SK-N-SH (cell line): ENCODE measurements at regions not wholly inside any gene's neighbourhood (a gene's known extent, or its start where the extent isn't known, plus 50 kb on each side); places are given as distances from the start of the nearest gene placed in this dataset.

Experiments
- CTCF ChIA-PET: fragments of 300-600, 350-600 bp; formaldehyde crosslinking; extraction: SDS; loops from one replicate; lab custom pipeline; 2021; lab: Yijun Ruan, JAX
- POLR2A ChIA-PET: fragments of 350-600 bp; sonication (Branson Sonifier 250); formaldehyde crosslinking; extraction: SDS; loops from one replicate; lab custom pipeline; 2020; ENCODE audit warnings: antibody characterized with exemption, inconsistent platforms; lab: Yijun Ruan, JAX
- DNase-seq: peaks from one replicate; pipeline ENCODE4 v3.0.0; 2012
- H2AFZ ChIP-seq: fragments of 200-600 bp; sonication (generic); 2 replicates; pipeline ENCODE4 v1.8.1; 2016; ENCODE audit warnings: antibody characterized with exemption, mild to moderate bottlenecking, low read depth
- H3F3A ChIP-seq: fragments of 200-600 bp; sonication (generic); replicated peaks from 2 replicates; pipeline ENCODE3; 2016; ENCODE audit warnings: antibody characterized with exemption, mild to moderate bottlenecking; ENCODE audit not compliant: insufficient read depth
- H3K27ac ChIP-seq, 2 experiments: fragments of 200-500 bp in 1 of 2; fragments of 200-600 bp in 1 of 2; sonication (Bioruptor generic) in 1 of 2; sonication (generic), shearing (Covaris generic) in 1 of 2; 2 replicates each; pipeline versions ENCODE4 v1.5.1 to v1.6.1; 2014 to 2016; ENCODE audit warnings: low read depth in 2 of 2, inconsistent platforms in 1 of 2, low read length in 1 of 2, mild to moderate bottlenecking in 1 of 2, mixed read lengths in 1 of 2
- H3K27me3 ChIP-seq: fragments of 200-600 bp; sonication (generic), shearing (Covaris generic); 2 replicates; pipeline ENCODE4 v1.6.1; 2016; ENCODE audit warnings: mixed run types; ENCODE audit not compliant: insufficient read depth
- H3K36me3 ChIP-seq, 2 experiments: fragments of 200-500 bp in 1 of 2; fragments of 200-600 bp in 1 of 2; sonication (Bioruptor generic) in 1 of 2; sonication (generic) in 1 of 2; replicated peaks in 1 of 2; 2 replicates each; pipeline versions ENCODE3 to v1.5.1; 2014 to 2016; ENCODE audit warnings: low read length in 1 of 2, mild to moderate bottlenecking in 1 of 2; ENCODE audit not compliant: insufficient read depth in 2 of 2, control insufficient read depth in 1 of 2
- H3K4me1 ChIP-seq, 2 experiments: fragments of 200-500 bp in 1 of 2; fragments of 200-600 bp in 1 of 2; sonication (Bioruptor generic) in 1 of 2; sonication (generic), shearing (Covaris generic) in 1 of 2; 2 replicates each; pipeline versions ENCODE4 v1.5.1 to v1.6.1; 2014 to 2016; ENCODE audit warnings: low read depth in 1 of 2, low read length in 1 of 2, mixed run types in 1 of 2; ENCODE audit not compliant: insufficient read depth in 2 of 2, control insufficient read depth in 1 of 2
- H3K4me2 ChIP-seq: fragments of 200-600 bp; sonication (generic), shearing (Covaris generic); 2 replicates; pipeline ENCODE4 v1.6.1; 2017; ENCODE audit warnings: mixed run types
- H3K4me3 ChIP-seq, 2 experiments: fragments of 200-500 bp in 1 of 2; fragments of 200-600 bp in 1 of 2; sonication (Bioruptor generic) in 1 of 2; sonication (generic), shearing (Covaris generic) in 1 of 2; 2 replicates each; pipeline versions ENCODE4 v1.5.1 to v1.8.1; 2014 to 2016; ENCODE audit warnings: low read depth in 2 of 2, inconsistent platforms in 1 of 2, low read length in 1 of 2, mild to moderate bottlenecking in 1 of 2, mixed read lengths in 1 of 2, moderate library complexity in 1 of 2
- H3K79me2 ChIP-seq: fragments of 200-600 bp; sonication (generic); 2 replicates; pipeline ENCODE4 v1.8.1; 2017; ENCODE audit warnings: mild to moderate bottlenecking; ENCODE audit not compliant: insufficient read depth
- H3K9ac ChIP-seq: fragments of 200-600 bp; sonication (generic); 2 replicates; pipeline ENCODE4 v1.6.1; 2017; ENCODE audit warnings: mixed run types
- H3K9me2 ChIP-seq: fragments of 200-600 bp; sonication (generic); 2 replicates; pipeline ENCODE4 v1.6.1; 2017; ENCODE audit warnings: mixed run types
- H3K9me3 ChIP-seq: fragments of 200-600 bp; sonication (generic); 2 replicates; pipeline ENCODE4 v1.6.1; 2017; ENCODE audit warnings: mixed run types, mild to moderate bottlenecking, moderate library complexity
- H4K20me1 ChIP-seq: fragments of 200-600 bp; sonication (generic); 2 replicates; pipeline ENCODE4 v1.6.1; 2017; ENCODE audit warnings: mild to moderate bottlenecking, mixed run types; ENCODE audit not compliant: insufficient read depth
- MEF2A ChIP-seq: IDR thresholded peaks from 2 replicates; pipeline ENCODE4 v1.4.0; 2012; ENCODE audit warnings: low read depth, borderline replicate concordance
- NFIC ChIP-seq: IDR thresholded peaks from 2 replicates; pipeline ENCODE4 v1.4.0; 2012; ENCODE audit warnings: borderline replicate concordance
- NRF1 ChIP-seq: IDR thresholded peaks from 2 replicates; pipeline ENCODE4 v1.6.1; 2012; ENCODE audit warnings: low read depth, mild to moderate bottlenecking, low read length
- POLR2AphosphoS5 ChIP-seq: IDR thresholded peaks from 2 replicates; pipeline ENCODE4 v1.6.1; 2012; ENCODE audit warnings: low read depth, low read length
- RAD21 ChIP-seq: IDR thresholded peaks from 2 replicates; pipeline ENCODE4 v1.6.1; 2012; ENCODE audit warnings: mild to moderate bottlenecking, low read length
- RFX5 ChIP-seq: IDR thresholded peaks from 2 replicates; pipeline ENCODE4 v1.6.1; 2012; ENCODE audit warnings: mild to moderate bottlenecking, improper control_type of control experiment, low read length
- SIN3A ChIP-seq: IDR thresholded peaks from 2 replicates; pipeline ENCODE4 v1.6.1; 2012; ENCODE audit warnings: low read depth, mild to moderate bottlenecking, low read length, moderate library complexity, borderline replicate concordance
- TCF12 ChIP-seq: IDR thresholded peaks from 2 replicates; pipeline ENCODE4 v1.4.0; 2012
- TEAD4 ChIP-seq: IDR thresholded peaks from 2 replicates; pipeline ENCODE4 v1.4.0; 2012; ENCODE audit warnings: mild to moderate bottlenecking, borderline replicate concordance; ENCODE audit not compliant: insufficient read depth
- YY1 ChIP-seq: IDR thresholded peaks from 2 replicates; pipeline ENCODE4 v1.4.0; 2012; ENCODE audit warnings: low read depth, mild to moderate bottlenecking
- WGBS: methylation state at CpG from one replicate; pipeline ENCODE4 v1.1.6; 2017; ENCODE audit warnings: low lambda C conversion rate; 5-methylcytosine and 5-hydroxymethylcytosine counted together
- TF ChIP-seq, protein P1 (sequence below): fragments of 150-350 bp; IDR thresholded peaks from 2 replicates; pipeline ENCODE4 v1.6.1; 2016; ENCODE audit warnings: mild to moderate bottlenecking, low read depth, low read length
- TF ChIP-seq, protein P2 (sequence below): fragments of 200-600 bp; sonication (generic); IDR thresholded peaks from 2 replicates; pipeline ENCODE4 v1.6.1; 2017; ENCODE audit warnings: antibody characterized with exemption, mild to moderate bottlenecking, moderate library complexity
- TF ChIP-seq, protein P3 (sequence below): IDR thresholded peaks from 2 replicates; pipeline ENCODE4 v1.4.0; 2012; ENCODE audit warnings: low read depth, borderline replicate concordance
- TF ChIP-seq, protein P4 (sequence below): IDR thresholded peaks from 2 replicates; pipeline ENCODE4; 2012
- TF ChIP-seq, protein P5 (sequence below): IDR thresholded peaks from 2 replicates; pipeline ENCODE4 v1.6.1; 2012; ENCODE audit warnings: mild to moderate bottlenecking, low read depth, low read length, moderate library complexity
- TF ChIP-seq, protein P6 (sequence below): IDR thresholded peaks from 2 replicates; pipeline ENCODE4 v1.4.0; 2012; ENCODE audit warnings: low read depth

DNA sequence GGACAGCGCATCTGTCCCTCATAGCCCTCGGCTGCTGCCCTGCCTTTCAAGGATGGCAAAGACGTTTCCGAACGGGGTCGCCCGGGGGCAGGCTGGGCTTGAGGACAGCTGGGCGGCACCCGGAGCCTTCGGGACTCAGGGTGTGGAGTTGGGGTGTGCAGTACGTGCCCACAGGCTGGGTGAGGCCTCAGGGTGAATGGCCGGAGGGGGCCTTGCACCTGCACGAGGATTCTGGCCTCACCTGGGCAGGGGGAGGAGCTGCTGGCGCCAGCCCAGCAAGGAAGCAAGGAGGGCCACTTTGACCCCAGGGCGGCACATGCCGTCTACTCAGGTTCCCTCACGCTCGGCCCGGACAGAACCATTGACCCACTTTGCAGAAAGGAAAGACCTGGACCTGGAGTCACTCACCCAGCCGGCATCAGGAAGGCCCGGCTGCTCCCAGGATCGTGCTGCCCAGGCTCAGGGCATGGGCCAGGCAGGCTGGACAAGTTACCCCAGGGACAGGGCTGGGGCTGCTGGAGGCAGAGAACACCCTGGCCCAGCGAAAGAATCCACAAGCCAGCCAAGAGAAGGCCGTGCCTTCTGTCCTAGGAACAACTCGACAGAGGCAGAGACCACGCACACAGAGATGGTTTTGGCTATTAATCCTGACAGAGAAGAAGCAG, 65.1 kb upstream of the TTC34 start:
- no peak for DNase-seq
- Histone ChIP-seq H3K27ac (no peak overlapping the region), H2AFZ (no peak overlapping the region), H3K4me2 (no peak overlapping the region), H3K79me2 (no peaks in the 10 kb centered on the region), H3K9ac (no peak overlapping the region), H3K27me3 (no peaks in the 10 kb centered on the region)
- ChIA-PET CTCF (interaction anchor here (1.3 kb wide), 1 partner anchor 9 kb away, joined by 5 read pairs; no protein-coding TSS in a partner anchor), POLR2A (no interaction called here)
- 2% methylated on average over 7 of the region's 26 CpGs for WGBS
- TF ChIP-seq RFX5 = no peak
- TF ChIP-seq, protein P1, sequence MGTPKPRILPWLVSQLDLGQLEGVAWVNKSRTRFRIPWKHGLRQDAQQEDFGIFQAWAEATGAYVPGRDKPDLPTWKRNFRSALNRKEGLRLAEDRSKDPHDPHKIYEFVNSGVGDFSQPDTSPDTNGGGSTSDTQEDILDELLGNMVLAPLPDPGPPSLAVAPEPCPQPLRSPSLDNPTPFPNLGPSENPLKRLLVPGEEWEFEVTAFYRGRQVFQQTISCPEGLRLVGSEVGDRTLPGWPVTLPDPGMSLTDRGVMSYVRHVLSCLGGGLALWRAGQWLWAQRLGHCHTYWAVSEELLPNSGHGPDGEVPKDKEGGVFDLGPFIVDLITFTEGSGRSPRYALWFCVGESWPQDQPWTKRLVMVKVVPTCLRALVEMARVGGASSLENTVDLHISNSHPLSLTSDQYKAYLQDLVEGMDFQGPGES = no peak
- no peak for TF ChIP-seq SIN3A
- TF ChIP-seq, protein P2, sequence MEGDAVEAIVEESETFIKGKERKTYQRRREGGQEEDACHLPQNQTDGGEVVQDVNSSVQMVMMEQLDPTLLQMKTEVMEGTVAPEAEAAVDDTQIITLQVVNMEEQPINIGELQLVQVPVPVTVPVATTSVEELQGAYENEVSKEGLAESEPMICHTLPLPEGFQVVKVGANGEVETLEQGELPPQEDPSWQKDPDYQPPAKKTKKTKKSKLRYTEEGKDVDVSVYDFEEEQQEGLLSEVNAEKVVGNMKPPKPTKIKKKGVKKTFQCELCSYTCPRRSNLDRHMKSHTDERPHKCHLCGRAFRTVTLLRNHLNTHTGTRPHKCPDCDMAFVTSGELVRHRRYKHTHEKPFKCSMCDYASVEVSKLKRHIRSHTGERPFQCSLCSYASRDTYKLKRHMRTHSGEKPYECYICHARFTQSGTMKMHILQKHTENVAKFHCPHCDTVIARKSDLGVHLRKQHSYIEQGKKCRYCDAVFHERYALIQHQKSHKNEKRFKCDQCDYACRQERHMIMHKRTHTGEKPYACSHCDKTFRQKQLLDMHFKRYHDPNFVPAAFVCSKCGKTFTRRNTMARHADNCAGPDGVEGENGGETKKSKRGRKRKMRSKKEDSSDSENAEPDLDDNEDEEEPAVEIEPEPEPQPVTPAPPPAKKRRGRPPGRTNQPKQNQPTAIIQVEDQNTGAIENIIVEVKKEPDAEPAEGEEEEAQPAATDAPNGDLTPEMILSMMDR = no peak
- TF ChIP-seq RAD21 = no peak
- TF ChIP-seq, protein P3, sequence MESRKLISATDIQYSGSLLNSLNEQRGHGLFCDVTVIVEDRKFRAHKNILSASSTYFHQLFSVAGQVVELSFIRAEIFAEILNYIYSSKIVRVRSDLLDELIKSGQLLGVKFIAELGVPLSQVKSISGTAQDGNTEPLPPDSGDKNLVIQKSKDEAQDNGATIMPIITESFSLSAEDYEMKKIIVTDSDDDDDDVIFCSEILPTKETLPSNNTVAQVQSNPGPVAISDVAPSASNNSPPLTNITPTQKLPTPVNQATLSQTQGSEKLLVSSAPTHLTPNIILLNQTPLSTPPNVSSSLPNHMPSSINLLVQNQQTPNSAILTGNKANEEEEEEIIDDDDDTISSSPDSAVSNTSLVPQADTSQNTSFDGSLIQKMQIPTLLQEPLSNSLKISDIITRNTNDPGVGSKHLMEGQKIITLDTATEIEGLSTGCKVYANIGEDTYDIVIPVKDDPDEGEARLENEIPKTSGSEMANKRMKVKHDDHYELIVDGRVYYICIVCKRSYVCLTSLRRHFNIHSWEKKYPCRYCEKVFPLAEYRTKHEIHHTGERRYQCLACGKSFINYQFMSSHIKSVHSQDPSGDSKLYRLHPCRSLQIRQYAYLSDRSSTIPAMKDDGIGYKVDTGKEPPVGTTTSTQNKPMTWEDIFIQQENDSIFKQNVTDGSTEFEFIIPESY = no peak
- TF ChIP-seq, protein P4, sequence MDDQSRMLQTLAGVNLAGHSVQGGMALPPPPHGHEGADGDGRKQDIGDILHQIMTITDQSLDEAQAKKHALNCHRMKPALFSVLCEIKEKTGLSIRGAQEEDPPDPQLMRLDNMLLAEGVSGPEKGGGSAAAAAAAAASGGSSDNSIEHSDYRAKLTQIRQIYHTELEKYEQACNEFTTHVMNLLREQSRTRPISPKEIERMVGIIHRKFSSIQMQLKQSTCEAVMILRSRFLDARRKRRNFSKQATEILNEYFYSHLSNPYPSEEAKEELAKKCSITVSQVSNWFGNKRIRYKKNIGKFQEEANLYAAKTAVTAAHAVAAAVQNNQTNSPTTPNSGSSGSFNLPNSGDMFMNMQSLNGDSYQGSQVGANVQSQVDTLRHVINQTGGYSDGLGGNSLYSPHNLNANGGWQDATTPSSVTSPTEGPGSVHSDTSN = no peak
- no peak for TF ChIP-seq TCF12
- TF ChIP-seq, protein P5, sequence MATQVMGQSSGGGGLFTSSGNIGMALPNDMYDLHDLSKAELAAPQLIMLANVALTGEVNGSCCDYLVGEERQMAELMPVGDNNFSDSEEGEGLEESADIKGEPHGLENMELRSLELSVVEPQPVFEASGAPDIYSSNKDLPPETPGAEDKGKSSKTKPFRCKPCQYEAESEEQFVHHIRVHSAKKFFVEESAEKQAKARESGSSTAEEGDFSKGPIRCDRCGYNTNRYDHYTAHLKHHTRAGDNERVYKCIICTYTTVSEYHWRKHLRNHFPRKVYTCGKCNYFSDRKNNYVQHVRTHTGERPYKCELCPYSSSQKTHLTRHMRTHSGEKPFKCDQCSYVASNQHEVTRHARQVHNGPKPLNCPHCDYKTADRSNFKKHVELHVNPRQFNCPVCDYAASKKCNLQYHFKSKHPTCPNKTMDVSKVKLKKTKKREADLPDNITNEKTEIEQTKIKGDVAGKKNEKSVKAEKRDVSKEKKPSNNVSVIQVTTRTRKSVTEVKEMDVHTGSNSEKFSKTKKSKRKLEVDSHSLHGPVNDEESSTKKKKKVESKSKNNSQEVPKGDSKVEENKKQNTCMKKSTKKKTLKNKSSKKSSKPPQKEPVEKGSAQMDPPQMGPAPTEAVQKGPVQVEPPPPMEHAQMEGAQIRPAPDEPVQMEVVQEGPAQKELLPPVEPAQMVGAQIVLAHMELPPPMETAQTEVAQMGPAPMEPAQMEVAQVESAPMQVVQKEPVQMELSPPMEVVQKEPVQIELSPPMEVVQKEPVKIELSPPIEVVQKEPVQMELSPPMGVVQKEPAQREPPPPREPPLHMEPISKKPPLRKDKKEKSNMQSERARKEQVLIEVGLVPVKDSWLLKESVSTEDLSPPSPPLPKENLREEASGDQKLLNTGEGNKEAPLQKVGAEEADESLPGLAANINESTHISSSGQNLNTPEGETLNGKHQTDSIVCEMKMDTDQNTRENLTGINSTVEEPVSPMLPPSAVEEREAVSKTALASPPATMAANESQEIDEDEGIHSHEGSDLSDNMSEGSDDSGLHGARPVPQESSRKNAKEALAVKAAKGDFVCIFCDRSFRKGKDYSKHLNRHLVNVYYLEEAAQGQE = no peak
- no peak for TF ChIP-seq NFIC
- no peak for TF ChIP-seq YY1
- TF ChIP-seq TEAD4 = no peak
- TF ChIP-seq NRF1 = no peak
- TF ChIP-seq POLR2AphosphoS5 = no peak
- TF ChIP-seq, protein P6, sequence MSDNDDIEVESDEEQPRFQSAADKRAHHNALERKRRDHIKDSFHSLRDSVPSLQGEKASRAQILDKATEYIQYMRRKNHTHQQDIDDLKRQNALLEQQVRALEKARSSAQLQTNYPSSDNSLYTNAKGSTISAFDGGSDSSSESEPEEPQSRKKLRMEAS = no peak
- TF ChIP-seq MEF2A = no peak
- TF ChIP-seq, all 33 proteins: peak for 0
- no peaks in the 10 kb centered on the region for H4K20me1 ChIP-seq
- no peaks in the 10 kb centered on the region for H3K9me3 ChIP-seq
- no peak overlapping the region for H3K4me3 ChIP-seq
- H3K9me2 ChIP-seq = no peaks in the 10 kb centered on the region
- no peaks in the 10 kb centered on the region for H3K4me1 ChIP-seq
- no peaks in the 10 kb centered on the region for H3K36me3 ChIP-seq
- no peaks in the 10 kb centered on the region for H3F3A ChIP-seq
